ENCODE measurements at regions not wholly inside any gene's neighbourhood (a gene's known extent, or its start where the extent isn't known, plus 50 kb on each side); places are given as distances from the start of the nearest gene placed in this dataset.

- no peak for TF ChIP-seq EZH2phosphoT487 (IDR thresholded peaks at IDR 0.05; ENCODE audit: borderline replicate concordance, low read depth)
- no peak for TF ChIP-seq CTCF (IDR thresholded peaks at IDR 0.05)
- TF ChIP-seq REST (IDR thresholded peaks at IDR 0.05; ENCODE audit: low read depth, low read length): no peak
- no peak for TF ChIP-seq RAD21 (IDR thresholded peaks at IDR 0.05; ENCODE audit: low read length)
- no peak for TF ChIP-seq SMC3 (IDR thresholded peaks at IDR 0.05; ENCODE audit: low read depth, low read length)
- no peak for TF ChIP-seq RCOR1 (IDR thresholded peaks at IDR 0.05; ENCODE audit: low read length)
- TF ChIP-seq GABPA (IDR thresholded peaks at IDR 0.05; ENCODE audit: low read depth): no peak
- TF ChIP-seq IRF3 (IDR thresholded peaks at IDR 0.05; ENCODE audit: low read depth, low read length): no peak
- peak; percentile 13; the same call in 1 of the 2 replicates for TF ChIP-seq MAX (IDR thresholded peaks at IDR 0.05; ENCODE audit: low read depth)
- TF ChIP-seq NRF1 (IDR thresholded peaks at IDR 0.05; ENCODE audit: low read depth, low read length): no peak
- peak; percentile 60; the same call in 1 of the 2 replicates for TF ChIP-seq TEAD4 (IDR thresholded peaks at IDR 0.05; ENCODE audit: borderline replicate concordance, insufficient read depth)
- no peak for TF ChIP-seq GATA2 (CRISPR knock-in tag; IDR thresholded peaks at IDR 0.05)
- TF ChIP-seq FOXM1 (IDR thresholded peaks at IDR 0.05; ENCODE audit: low read depth): no peak
- TF ChIP-seq NFIC (IDR thresholded peaks at IDR 0.05; ENCODE audit: borderline replicate concordance): peak; percentile 44
- peak; percentile 64 for TF ChIP-seq JUND (IDR thresholded peaks at IDR 0.05)
Observed at GRCh38 chr1:214901718-214902117, 180.8 kb upstream of the KCNK2 start (continued).

Data from SK-N-SH (cell line).